H1 (cell line): ENCODE measurements at regions not wholly inside any gene's neighbourhood (a gene's known extent, or its start where the extent isn't known, plus 50 kb on each side); places are given as distances from the start of the nearest gene placed in this dataset.

ENCODE experiments used
- CTCF ChIA-PET: fragments of 300-600 bp; sonication (Branson Sonifier 250); formaldehyde crosslinking; loops from one replicate; lab custom pipeline; 2021; ENCODE audit not compliant: partially characterized antibody; lab: Charles Lee
- POLR2A ChIA-PET: fragments of 300-600 bp; sonication (Branson Sonifier 250); formaldehyde crosslinking; loops from one replicate; lab custom pipeline; 2021; ENCODE audit warnings: inconsistent platforms; ENCODE audit not compliant: partially characterized antibody; lab: Charles Lee
- DNase-seq, 2 experiments: peaks; one replicate each; pipeline versions ENCODE4 v3.0.0 to v3.0.0-alpha.2; 2010 to 2022; ENCODE audit warnings: low spot score in 2 of 2, low read depth in 1 of 2, mixed read lengths in 1 of 2
- FAIRE-seq: peaks from 2 replicates; lab custom pipeline; 2011; peaks lifted over from hg19 to GRCh38; lab: Jason Lieb, UNC
- H2AFZ ChIP-seq: 2 replicates; pipeline ENCODE4 v1.8.1; 2012; ENCODE audit warnings: low read length, inconsistent platforms
- H2AK5ac ChIP-seq: 2 replicates; pipeline ENCODE4 v1.6.1; 2013; ENCODE audit warnings: low read depth, low read length
- H2BK120ac ChIP-seq: replicated peaks from 2 replicates; pipeline ENCODE3; 2013; ENCODE audit warnings: low read depth, low read length, inconsistent platforms
- H2BK12ac ChIP-seq: 2 replicates; pipeline ENCODE4 v1.6.1; 2013; ENCODE audit warnings: low read depth, low read length
- H2BK15ac ChIP-seq: 2 replicates; pipeline ENCODE4 v1.6.1; 2013; ENCODE audit warnings: low read length
- H2BK20ac ChIP-seq: 2 replicates; pipeline ENCODE4 v1.6.1; 2013; ENCODE audit warnings: low read length
- H2BK5ac ChIP-seq: 2 replicates; pipeline ENCODE4 v1.6.1; 2013; ENCODE audit warnings: low read depth, low read length
- H3K14ac ChIP-seq: 2 replicates; pipeline ENCODE4 v1.6.1; 2013; ENCODE audit warnings: inconsistent platforms; ENCODE audit not compliant: insufficient read length
- H3K18ac ChIP-seq: 2 replicates; pipeline ENCODE4 v1.6.1; 2013; ENCODE audit warnings: low read length; ENCODE audit errors: extremely low read depth
- H3K23ac ChIP-seq: 2 replicates; pipeline ENCODE4 v1.6.1; 2013; ENCODE audit warnings: inconsistent platforms; ENCODE audit not compliant: insufficient read length
- H3K23me2 ChIP-seq: 2 replicates; pipeline ENCODE4 v1.6.1; 2013; ENCODE audit warnings: low read depth, low read length
- H3K27ac ChIP-seq: 2 replicates; pipeline ENCODE4 v1.6.1; 2011; ENCODE audit warnings: low read depth, low read length, inconsistent platforms
- H3K27me3 ChIP-seq, 4 experiments: replicated peaks in 1 of 4; 1 replicate in 1 of 4; 2 replicates in 3 of 4; pipeline versions ENCODE4 v1.6.1 to v1.8.1; 2011 to 2013; ENCODE audit warnings: low read length in 3 of 4, mild to moderate bottlenecking in 3 of 4, inconsistent platforms in 2 of 4, mixed read lengths in 2 of 4, moderate library complexity in 1 of 4; ENCODE audit not compliant: control insufficient read depth in 3 of 4, insufficient read depth in 3 of 4; ENCODE audit errors: extremely low read depth in 1 of 4
- H3K36me3 ChIP-seq, 4 experiments: 2 replicates each; pipeline versions ENCODE4 v1.6.1 to v1.8.1; 2011 to 2013; ENCODE audit warnings: mild to moderate bottlenecking in 4 of 4, low read length in 3 of 4, moderate library complexity in 2 of 4, control low read depth in 1 of 4, inconsistent platforms in 1 of 4; ENCODE audit not compliant: insufficient read depth in 4 of 4, control insufficient read depth in 2 of 4
- H3K4ac ChIP-seq: replicated peaks from 2 replicates; pipeline ENCODE3; 2013; ENCODE audit warnings: low read length, low read depth, mixed read lengths, inconsistent platforms; ENCODE audit not compliant: insufficient read length
- H3K4me1 ChIP-seq, 4 experiments: replicated peaks in 1 of 4; 1 replicate in 1 of 4; 2 replicates in 3 of 4; pipeline versions ENCODE4 v1.6.1 to v1.8.1; 2011 to 2013; ENCODE audit warnings: low read length in 3 of 4, inconsistent platforms in 2 of 4, mixed read lengths in 1 of 4; ENCODE audit not compliant: insufficient read depth in 4 of 4, control insufficient read depth in 3 of 4
- H3K4me2 ChIP-seq, 2 experiments: 2 replicates each; pipeline versions ENCODE4 v1.6.1 to v1.8.1; 2011 to 2013; ENCODE audit warnings: low read depth in 2 of 2, low read length in 2 of 2, control low read depth in 1 of 2, inconsistent platforms in 1 of 2, mild to moderate bottlenecking in 1 of 2; ENCODE audit not compliant: insufficient read depth in 1 of 2
- H3K4me3 ChIP-seq, 4 experiments: fragments of 200-600, 300-600 bp in 1 of 4; sonication (generic), shearing (Covaris generic), sonication (Bioruptor Twin) in 1 of 4; 2 replicates each; pipeline versions ENCODE4 v1.5.1 to v1.8.1; 2011 to 2016; ENCODE audit warnings: low read length in 4 of 4, low read depth in 3 of 4, control low read depth in 2 of 4, inconsistent platforms in 2 of 4, mild to moderate bottlenecking in 2 of 4, mixed read lengths in 1 of 4, moderate library complexity in 1 of 4; ENCODE audit not compliant: insufficient read depth in 2 of 4; ENCODE audit errors: extremely low read depth in 1 of 4
- H3K56ac ChIP-seq: replicated peaks from 2 replicates; pipeline ENCODE3; 2013; ENCODE audit warnings: low read depth, mild to moderate bottlenecking, mixed read lengths, low read length, inconsistent platforms; ENCODE audit not compliant: insufficient read length
- H3K79me1 ChIP-seq: 2 replicates; pipeline ENCODE4 v1.6.1; 2013; ENCODE audit warnings: low read depth, low read length, control low read depth
- H3K79me2 ChIP-seq, 2 experiments: 2 replicates each; pipeline versions ENCODE4 v1.6.1 to v1.8.1; 2012 to 2013; ENCODE audit warnings: low read length in 2 of 2, mild to moderate bottlenecking in 2 of 2, inconsistent platforms in 1 of 2; ENCODE audit not compliant: insufficient read depth in 2 of 2, control insufficient read depth in 1 of 2
- H3K9ac ChIP-seq, 4 experiments: replicated peaks in 1 of 4; 1 replicate in 1 of 4; 2 replicates in 3 of 4; pipeline versions ENCODE4 v1.6.1 to v1.8.1; 2011 to 2013; ENCODE audit warnings: low read depth in 3 of 4, low read length in 3 of 4, control low read depth in 2 of 4, mild to moderate bottlenecking in 2 of 4, moderate library complexity in 2 of 4, inconsistent platforms in 1 of 4; ENCODE audit errors: extremely low read depth in 1 of 4
- H3K9me3 ChIP-seq, 2 experiments: 2 replicates each; pipeline versions ENCODE4 v1.6.1 to v1.8.1; 2012 to 2013; ENCODE audit warnings: mild to moderate bottlenecking in 2 of 2, moderate library complexity in 2 of 2, control low read depth in 1 of 2, inconsistent platforms in 1 of 2, low read depth in 1 of 2, low read length in 1 of 2, mixed read lengths in 1 of 2; ENCODE audit not compliant: insufficient read depth in 2 of 2
- H4K20me1 ChIP-seq, 2 experiments: replicated peaks in 1 of 2; 2 replicates each; pipeline versions ENCODE3 to v1.8.1; 2011 to 2013; ENCODE audit warnings: inconsistent platforms in 2 of 2, low read length in 2 of 2, mild to moderate bottlenecking in 1 of 2; ENCODE audit not compliant: insufficient read depth in 2 of 2, control insufficient read depth in 1 of 2
- H4K5ac ChIP-seq: 2 replicates; pipeline ENCODE4 v1.6.1; 2013; ENCODE audit warnings: low read length, low read depth, mixed read lengths, inconsistent platforms; ENCODE audit not compliant: insufficient read length
- H4K8ac ChIP-seq: 2 replicates; pipeline ENCODE4 v1.8.0; 2013; ENCODE audit warnings: mild to moderate bottlenecking, moderate library complexity, low read length, inconsistent platforms; ENCODE audit not compliant: insufficient read depth; ENCODE audit errors: extremely low read depth
- H4K91ac ChIP-seq: replicated peaks from 2 replicates; pipeline ENCODE3; 2013; ENCODE audit warnings: low read length, mixed read lengths, inconsistent platforms; ENCODE audit not compliant: insufficient read length
- POLR2A ChIP-seq, 2 experiments: IDR thresholded peaks; 1 replicate in 1 of 2; 2 replicates in 1 of 2; pipeline ENCODE4 v1.6.1; 2011; ENCODE audit warnings: low read depth in 2 of 2, low read length in 2 of 2, mild to moderate bottlenecking in 2 of 2; ENCODE audit errors: control extremely low read depth in 1 of 2
- POLR2AphosphoS5 ChIP-seq: IDR thresholded peaks from 2 replicates; pipeline ENCODE4 v1.6.1; 2011; ENCODE audit warnings: low read depth, low read length
- SIX5 ChIP-seq: IDR thresholded peaks from 2 replicates; pipeline ENCODE4 v1.6.1; 2011; ENCODE audit warnings: mild to moderate bottlenecking, low read depth, low read length

DNA sequence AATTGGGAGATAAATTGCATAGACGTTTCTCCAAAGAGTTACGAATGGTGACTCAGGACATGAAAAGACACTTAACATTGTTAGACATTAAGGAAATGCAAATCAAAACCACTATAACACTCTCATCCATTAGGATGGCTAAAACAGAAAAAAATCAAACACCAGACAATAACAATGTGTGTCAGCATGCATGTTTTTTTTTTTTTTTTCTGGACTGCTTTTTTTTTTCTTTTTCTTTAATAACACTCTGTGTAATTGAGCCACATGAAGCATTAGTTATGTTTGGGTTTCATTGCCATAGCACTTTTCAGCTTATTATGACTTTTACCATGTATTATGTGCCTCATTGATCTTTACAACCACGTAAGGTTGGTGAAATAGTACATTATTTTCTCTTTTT is 95.0 kb downstream of the NFKBIZ start (continued):
- TF ChIP-seq SIX5, result no peak

- H2AFZ ChIP-seq, result no peak overlapping the region
Observed at GRCh38 chr3:101945980-101946379, 96.7 kb downstream of the NFKBIZ start.

More at GRCh38 chr3:101945980-101946379, 96.7 kb downstream of the NFKBIZ start:
- Histone ChIP-seq H3K4me1 (no peaks in the 10 kb centered on the region), H2BK20ac (no peak overlapping the region), H3K9ac (no peak overlapping the region), H3K4ac (no peak overlapping the region), H3K23me2 (no peaks in the 10 kb centered on the region), H3K36me3 (no peaks in the 10 kb centered on the region), H3K79me1 (no peaks in the 10 kb centered on the region), H3K4me3 (no peak overlapping the region), H3K4me2 (no peak overlapping the region), H4K5ac (no peak overlapping the region), H3K79me2 (no peaks in the 10 kb centered on the region), H2BK12ac (no peak overlapping the region), H3K27me3 (no peaks in the 10 kb centered on the region), H3K9me3 (no peaks in the 10 kb centered on the region), H4K20me1 (no peaks in the 10 kb centered on the region), H2BK15ac (no peak overlapping the region), H3K56ac (no peak overlapping the region), H2AK5ac (no peak overlapping the region), H4K8ac (no peak overlapping the region), H3K18ac (no peak overlapping the region), H3K14ac (no peak overlapping the region), H2BK120ac (no peak overlapping the region), H3K23ac (no peak overlapping the region), H2BK5ac (no peak overlapping the region), H3K27ac (no peak overlapping the region), H4K91ac (no peak overlapping the region)
- ChIA-PET CTCF (interaction anchor here (0.6 to 1.1 kb wide), 4 partner anchors 29 to 381 kb away, joined by 3 to 4 read pairs (median 3); no protein-coding TSS in a partner anchor), POLR2A (no interaction called here)
- no peak for TF ChIP-seq POLR2AphosphoS5
- no peak for TF ChIP-seq POLR2A (IDR thresholded peaks at IDR 0.05; ENCODE audit: control extremely low read depth in 1 of 2, low read depth in 2 of 2, low read length in 2 of 2)
- FAIRE-seq, result no peak
- DNase-seq, result no peak
